ENCODE measurements at regions not wholly inside any gene's neighbourhood (a gene's known extent, or its start where the extent isn't known, plus 50 kb on each side); places are given as distances from the start of the nearest gene placed in this dataset.
"Not testable (repeated sequence)": the region's sequence is repeated elsewhere in the genome, so short reads cannot be mapped to it uniquely, and the experiment has no call there.

DNA sequence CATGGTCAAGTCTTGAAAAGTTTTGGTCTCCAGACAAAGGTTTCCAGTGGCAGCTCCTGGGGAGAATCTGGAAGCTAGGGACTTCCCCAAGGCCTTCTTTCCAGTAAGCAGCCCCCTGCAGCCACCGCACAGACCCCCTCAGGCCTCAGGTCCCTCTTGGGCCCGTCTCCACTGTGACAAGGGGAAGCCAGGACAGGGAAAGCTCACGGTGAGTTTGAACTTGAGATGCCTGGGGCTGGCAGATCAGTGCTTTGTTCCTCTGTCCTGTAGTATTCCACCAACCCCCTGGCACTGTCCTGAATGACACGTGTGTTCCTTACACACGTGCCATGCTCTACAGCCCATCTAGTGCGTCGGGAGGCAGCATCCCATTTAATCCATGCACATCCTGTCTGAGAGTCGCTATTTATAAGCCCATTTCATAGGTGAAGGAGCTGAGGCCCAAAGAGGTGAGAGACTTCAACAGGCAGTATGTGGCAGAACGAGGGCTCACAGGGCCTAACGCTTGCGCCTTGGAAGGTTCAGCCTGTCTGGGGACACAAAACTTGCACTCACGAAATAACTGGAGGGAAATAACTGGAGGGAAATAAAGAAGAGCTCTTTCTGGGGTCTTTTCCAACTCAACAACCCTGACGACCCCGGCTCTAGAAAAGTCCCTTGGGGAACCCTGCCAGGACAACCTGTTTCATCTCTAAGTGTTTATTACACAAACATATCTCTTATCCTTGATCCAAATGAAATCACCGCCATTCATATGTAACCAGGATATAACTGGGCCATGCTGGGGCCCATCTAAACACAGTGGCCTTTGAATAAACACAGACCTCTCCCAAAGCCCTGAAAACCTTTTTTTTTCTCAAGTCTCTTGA, 123.0 kb downstream of the BANF2 start:
- Histone ChIP-seq H3K9ac (no peak overlapping the region), H3K27ac (no peak overlapping the region), H3K4me2 (peak overlapping the region in 1 of 11 experiments; percentile 16; a peak in 1 of 22 replicates), H3K4me1 (peaks cover 10 to 22% (median 14%) of the 10 kb centered on the region in 10 experiments; a peak in 19 of 20 replicates), H3K36me3 (no peaks in the 10 kb centered on the region), H3K27me3 (no peaks in the 10 kb centered on the region), H3K9me3 (replicated peaks in 1 of 11) (peaks cover 6 to 24% (median 18%) of the 10 kb centered on the region in 11 experiments; a peak in 19 of 22 replicates), H4K20me1 (no peaks in the 10 kb centered on the region), H3K4me3 (no peak overlapping the region)
- no peak for TF ChIP-seq Cebpa-rat (IDR thresholded peaks at IDR 0.05)

DNA sequence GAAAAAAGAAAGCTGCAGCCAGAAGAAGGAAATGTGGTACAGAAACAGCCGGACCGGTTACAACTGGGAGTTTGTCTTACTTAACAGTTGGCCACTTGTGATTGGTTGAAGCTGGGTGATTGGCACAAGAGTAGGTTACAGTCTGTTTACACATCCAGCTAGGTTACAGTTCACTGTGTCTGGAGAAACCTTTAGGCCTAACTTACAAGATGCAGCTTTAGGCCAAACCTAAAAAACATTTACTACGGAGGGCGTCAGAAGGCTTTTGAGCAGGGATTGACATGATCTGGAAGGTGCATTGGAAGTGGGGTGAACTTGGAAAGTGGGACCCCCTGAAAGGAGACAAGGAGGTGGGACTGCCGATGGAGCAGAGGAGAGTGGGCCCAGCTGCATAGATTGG, 122.3 kb downstream of the BANF2 start:
- no peak for TF ChIP-seq Cebpa-rat (IDR thresholded peaks at IDR 0.05)
- Histone ChIP-seq H3K4me1 (peaks cover 10 to 22% (median 14%) of the 10 kb centered on the region in 10 experiments; a peak in 19 of 20 replicates), H3K27ac (no peak overlapping the region), H3K27me3 (no peaks in the 10 kb centered on the region), H3K36me3 (no peaks in the 10 kb centered on the region), H3K4me2 (peak overlapping the region in 3 of 11 experiments; percentile 3 to 16 (median 7); a peak in 3 of 22 replicates), H3K9ac (no peak overlapping the region), H4K20me1 (no peaks in the 10 kb centered on the region), H3K9me3 (replicated peaks in 1 of 11) (peaks cover 6 to 24% (median 18%) of the 10 kb centered on the region in 11 experiments; a peak in 19 of 22 replicates), H3K4me3 (no peak overlapping the region)

DNA sequence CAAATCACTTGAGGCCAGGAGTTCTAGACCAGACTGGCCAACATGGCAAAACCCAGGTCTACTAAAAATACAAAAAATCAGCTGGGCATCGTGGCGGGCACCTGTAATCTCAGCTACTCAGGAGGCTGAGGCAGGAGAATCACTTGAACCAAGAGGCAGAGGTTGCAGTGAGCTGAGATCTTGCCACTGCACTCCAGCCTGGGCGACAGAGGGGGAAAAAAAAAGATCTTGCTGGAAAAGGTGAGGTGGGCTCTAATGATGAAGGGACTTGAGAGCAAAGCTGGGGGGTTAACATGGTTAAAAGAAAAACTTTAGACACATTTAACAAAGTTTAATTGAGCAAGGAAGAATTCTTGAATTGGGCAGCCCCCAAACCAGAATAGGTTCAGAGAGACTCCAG, 121.8 kb downstream of the BANF2 start:
- H3K36me3 ChIP-seq, H3K27me3 ChIP-seq, H3K9ac ChIP-seq, H4K20me1 ChIP-seq, H3K27ac ChIP-seq, H3K4me3 ChIP-seq: not testable (repeated sequence)
- Histone ChIP-seq H3K4me2 (peak overlapping the region in 3 of 11 experiments; percentile 3 to 16 (median 7); a peak in 3 of 22 replicates), H3K9me3 (replicated peaks in 1 of 11) (peaks cover 6 to 24% (median 18%) of the 10 kb centered on the region in 11 experiments; a peak in 19 of 22 replicates), H3K4me1 (peaks cover 10 to 22% (median 14%) of the 10 kb centered on the region in 10 experiments; a peak in 19 of 20 replicates)

DNA sequence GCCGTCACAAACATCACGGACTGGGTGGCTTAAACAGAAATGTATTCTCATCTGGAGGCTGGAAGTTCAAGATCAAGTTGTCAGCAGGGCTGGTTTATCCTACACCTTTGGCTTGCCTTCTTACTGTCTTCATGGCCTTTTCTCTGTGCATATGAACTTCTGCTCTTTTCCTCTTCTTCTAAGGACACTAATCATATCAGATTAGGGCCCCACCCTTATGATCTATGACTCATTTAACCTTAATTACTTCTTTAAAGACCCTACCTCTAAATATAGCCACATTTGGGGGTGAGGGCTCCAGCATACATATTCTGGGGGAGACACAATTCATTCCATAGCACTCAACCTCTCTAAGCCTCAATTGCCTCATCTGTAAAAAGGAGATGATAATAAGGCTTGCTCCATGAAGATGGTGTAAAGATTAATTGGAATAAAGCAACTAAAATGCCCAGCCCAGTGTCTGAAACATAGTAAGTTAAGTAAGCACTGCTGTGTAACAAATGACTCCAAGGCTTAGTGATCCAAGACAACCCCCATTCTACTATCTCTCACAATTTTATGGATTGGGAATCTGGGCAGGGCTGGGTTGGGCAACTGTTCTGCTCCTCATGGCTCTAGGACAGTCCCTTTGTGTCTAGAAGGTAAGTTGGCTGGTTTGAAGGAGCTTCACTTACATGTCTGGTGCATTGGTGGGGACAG, 119.8 kb downstream of the BANF2 start:
- Histone ChIP-seq H3K4me1 (peaks cover 0 to 12% (median 0%) of the 10 kb centered on the region in 10 experiments; a peak in 6 of 20 replicates), H3K36me3 (no peaks in the 10 kb centered on the region), H3K4me2 (no peak overlapping the region), H3K9ac (no peak overlapping the region), H3K4me3 (no peak overlapping the region), H3K27ac (no peak overlapping the region), H3K9me3 (replicated peaks in 1 of 11) (peaks cover 6 to 24% (median 18%) of the 10 kb centered on the region in 11 experiments; a peak in 19 of 22 replicates), H4K20me1 (no peaks in the 10 kb centered on the region), H3K27me3 (no peaks in the 10 kb centered on the region)
- TF ChIP-seq Cebpa-rat (IDR thresholded peaks at IDR 0.05) = no peak

DNA sequence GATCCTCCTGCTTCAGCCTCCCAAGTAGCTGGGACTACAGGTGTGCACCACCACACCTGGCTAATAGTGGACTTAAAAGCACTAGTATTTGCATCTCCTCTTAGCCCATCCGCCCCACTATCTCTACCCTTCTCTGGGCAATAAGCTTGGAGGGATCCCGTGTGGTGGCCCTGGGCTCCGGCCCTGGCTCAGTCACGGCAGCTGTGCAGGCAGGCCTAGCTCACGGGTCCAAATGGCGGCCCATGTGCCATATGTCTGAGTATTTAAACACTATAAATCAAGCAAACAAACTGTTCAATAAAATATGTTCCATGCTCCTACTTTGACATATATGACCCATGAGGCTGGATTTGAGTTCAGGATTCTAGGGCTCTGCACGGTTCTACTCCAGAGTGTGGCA, 118.4 kb downstream of the BANF2 start:
- Histone ChIP-seq H3K9me3 (replicated peaks in 1 of 11) (peaks cover 6 to 24% (median 18%) of the 10 kb centered on the region in 11 experiments; a peak in 19 of 22 replicates), H4K20me1 (no peaks in the 10 kb centered on the region), H3K27ac (no peak overlapping the region), H3K4me3 (no peak overlapping the region), H3K36me3 (no peaks in the 10 kb centered on the region), H3K27me3 (no peaks in the 10 kb centered on the region), H3K9ac (no peak overlapping the region), H3K4me2 (no peak overlapping the region), H3K4me1 (peaks cover 0 to 12% (median 0%) of the 10 kb centered on the region in 10 experiments; a peak in 6 of 20 replicates)
- no peak for TF ChIP-seq Cebpa-rat (IDR thresholded peaks at IDR 0.05)

DNA sequence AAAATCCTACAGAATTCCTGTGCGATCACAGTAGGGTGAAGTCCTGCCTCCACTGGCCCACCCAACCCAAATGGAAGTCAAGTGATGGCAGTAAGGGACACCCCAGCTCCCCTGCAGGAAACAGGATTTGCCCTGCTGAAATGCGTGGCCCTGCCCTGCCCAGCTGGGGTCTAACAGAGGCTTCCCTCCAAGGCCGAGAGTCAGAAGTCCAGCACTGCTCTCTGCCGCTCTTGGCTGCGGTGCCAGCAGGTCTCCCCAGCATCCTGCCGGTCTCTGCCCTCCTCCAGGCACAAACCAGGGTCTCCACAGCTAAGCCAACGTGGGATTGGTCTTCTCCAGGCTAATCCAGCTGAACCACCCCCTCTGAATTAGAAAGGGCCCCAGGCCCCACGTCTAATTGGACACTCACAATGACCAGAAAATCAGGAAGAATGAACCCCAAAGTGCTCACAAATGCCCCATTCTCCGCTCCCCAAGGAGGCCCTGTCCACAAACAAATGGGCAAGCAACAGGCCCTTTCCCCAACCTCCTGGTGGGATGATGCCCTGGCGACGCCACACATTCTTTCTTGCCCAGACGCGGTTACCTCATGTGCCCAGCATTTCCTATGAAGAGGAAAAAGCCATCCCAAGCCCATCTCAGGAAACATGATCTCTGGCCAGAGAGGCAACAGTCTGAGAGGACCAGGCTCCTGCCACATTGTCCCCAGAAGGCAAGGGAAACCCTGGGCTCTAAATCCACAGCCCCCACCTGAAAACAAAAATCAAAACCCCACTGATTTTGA, 117.2 kb downstream of the BANF2 start:
- TF ChIP-seq Cebpa-rat (IDR thresholded peaks at IDR 0.05) = no peak
- H3K9ac ChIP-seq = no peak overlapping the region
- peaks cover 6 to 24% (median 18%) of the 10 kb centered on the region in 11 experiments; a peak in 19 of 22 replicates for H3K9me3 ChIP-seq (replicated peaks in 1 of 11)
- no peak overlapping the region for H3K4me3 ChIP-seq
- no peaks in the 10 kb centered on the region for H3K36me3 ChIP-seq
- no peak overlapping the region for H3K27ac ChIP-seq
- no peak overlapping the region for H3K4me2 ChIP-seq
- no peaks in the 10 kb centered on the region for H4K20me1 ChIP-seq
- no peaks in the 10 kb centered on the region for H3K27me3 ChIP-seq
- peaks cover 0 to 7% (median 0%) of the 10 kb centered on the region in 10 experiments; a peak in 6 of 20 replicates for H3K4me1 ChIP-seq

DNA sequence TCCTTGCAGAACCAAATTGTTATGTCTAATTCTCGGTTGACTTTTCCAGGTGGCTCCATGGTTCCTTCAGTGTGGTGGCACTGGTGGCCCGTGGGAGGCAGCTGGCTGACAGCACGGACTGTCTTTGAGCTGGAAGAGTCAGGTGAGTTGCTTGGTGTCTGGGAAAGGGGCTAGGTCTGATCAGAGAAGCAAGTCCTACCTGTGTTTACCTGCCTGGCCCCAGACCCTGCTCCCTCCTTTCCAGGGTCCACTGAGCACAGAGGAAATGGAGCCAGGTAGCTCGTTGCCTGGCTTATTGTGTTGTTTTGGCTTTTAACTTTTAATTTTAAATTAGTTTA, 111.8 kb downstream of the BANF2 start:
- Histone ChIP-seq H3K4me1 (peaks cover 12 to 24% (median 13%) of the 10 kb centered on the region in 10 experiments; a peak in 19 of 20 replicates), H3K27me3 (no peaks in the 10 kb centered on the region), H3K36me3 (no peaks in the 10 kb centered on the region), H3K4me2 (no peak overlapping the region), H3K27ac (no peak overlapping the region), H4K20me1 (no peaks in the 10 kb centered on the region), H3K9me3 (replicated peaks in 1 of 11) (no peaks in the 10 kb centered on the region), H3K9ac (no peak overlapping the region), H3K4me3 (no peak overlapping the region)
- TF ChIP-seq Cebpa-rat (IDR thresholded peaks at IDR 0.05) = no peak

DNA sequence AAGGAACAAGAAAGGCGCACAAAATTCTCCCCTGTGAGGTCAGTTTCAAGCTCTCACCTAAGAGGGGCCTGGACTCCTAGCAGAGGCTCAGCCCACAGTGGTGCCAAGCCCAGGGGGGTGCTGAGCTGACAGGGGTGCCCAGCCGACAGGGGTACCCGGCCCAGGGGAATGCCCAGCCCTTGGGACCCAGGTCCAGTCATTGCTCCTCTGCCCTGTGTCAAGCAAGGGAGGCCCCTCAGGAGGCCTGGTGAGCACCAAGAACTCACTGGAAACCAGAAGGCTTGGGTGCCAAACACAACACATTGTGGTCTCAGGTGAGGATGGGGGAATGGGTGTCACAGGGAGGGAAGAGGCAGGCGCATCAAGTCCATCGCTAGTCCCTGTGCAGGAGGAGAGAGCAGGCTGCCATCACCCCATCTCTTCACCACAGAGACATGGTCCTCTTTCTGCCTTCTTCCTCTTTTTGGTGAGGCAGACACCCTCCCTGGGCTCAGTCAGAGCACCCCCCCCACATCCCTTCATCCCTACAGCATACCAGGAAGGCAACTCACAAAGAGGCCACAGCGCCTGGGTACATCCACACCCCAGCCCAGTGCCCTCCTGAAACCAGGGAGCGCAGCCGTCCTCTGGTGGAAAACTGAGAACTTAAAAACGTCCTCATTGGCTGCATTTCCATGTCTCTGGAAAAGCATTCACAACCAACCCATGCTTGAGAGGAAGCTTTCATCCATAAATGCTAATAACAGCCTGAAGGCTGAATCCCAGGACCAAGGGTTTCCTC, 111.3 kb downstream of the BANF2 start:
- no peaks in the 10 kb centered on the region for H3K27me3 ChIP-seq
- H3K9me3 ChIP-seq (replicated peaks in 1 of 11) = no peaks in the 10 kb centered on the region
- no peaks in the 10 kb centered on the region for H4K20me1 ChIP-seq
- no peak overlapping the region for H3K4me3 ChIP-seq
- no peak overlapping the region for H3K9ac ChIP-seq
- H3K4me1 ChIP-seq = peaks cover 13 to 29% (median 16%) of the 10 kb centered on the region in 10 experiments; a peak in 19 of 20 replicates
- H3K4me2 ChIP-seq = no peak overlapping the region
- no peak overlapping the region for H3K27ac ChIP-seq
- no peaks in the 10 kb centered on the region for H3K36me3 ChIP-seq
- TF ChIP-seq Cebpa-rat (IDR thresholded peaks at IDR 0.05) = no peak

Measured in BLaER1 treated with 17β-estradiol and CSF1 and Interleukin-3, amounts not matched to agents 10 nM and 100 nM (cell line).